Ishikawa (cell line): ENCODE measurements at regions not wholly inside any gene's neighbourhood (a gene's known extent, or its start where the extent isn't known, plus 50 kb on each side); places are given as distances from the start of the nearest gene placed in this dataset.

Experiments
- CREB1 ChIP-seq: IDR thresholded peaks from 2 replicates; pipeline ENCODE4 v1.6.1; 2012; ENCODE audit warnings: low read depth
- EGR1 ChIP-seq: IDR thresholded peaks from 2 replicates; pipeline ENCODE4 v1.6.1; 2012
- EP300 ChIP-seq: IDR thresholded peaks from 2 replicates; pipeline ENCODE4 v1.6.1; 2012; ENCODE audit warnings: borderline replicate concordance
- NFIC ChIP-seq: IDR thresholded peaks from 2 replicates; pipeline ENCODE4 v1.6.1; 2012
- RAD21 ChIP-seq: IDR thresholded peaks from 2 replicates; pipeline ENCODE4 v1.6.1; 2012; ENCODE audit warnings: low read depth
- TCF12 ChIP-seq: IDR thresholded peaks from 2 replicates; pipeline ENCODE4 v1.6.1; 2012; ENCODE audit warnings: low read depth
- YY1 ChIP-seq: IDR thresholded peaks from 2 replicates; pipeline ENCODE4 v1.6.1; 2012; ENCODE audit warnings: low read depth

GRCh38 chr4:147128787-147129186 lies 183.1 kb upstream of the TTC29 start:
- TF ChIP-seq YY1 (no peak), EGR1 (no peak), CREB1 (no peak), EP300 (no peak), TCF12 (no peak), RAD21 (no peak), NFIC (no peak)
